Ovary (tissue), 7 donors: ENCODE measurements at regions not wholly inside any gene's neighbourhood (a gene's known extent, or its start where the extent isn't known, plus 50 kb on each side); places are given as distances from the start of the nearest gene placed in this dataset.
A peak's percentile ranks its signal among the peaks of the same experiment; 100 is the strongest.

Source experiments
- DNase-seq, 5 donors: peaks; one replicate each; pipeline ENCODE4 v3.0.0-alpha.2; 2019 to 2020
- H3K27ac ChIP-seq, 2 donors: fragments of 200-600 bp; one replicate each; pipeline versions ENCODE4 v1.5.1 to v1.8.0; 2019 to 2022
- H3K27me3 ChIP-seq: fragments of 200-600 bp; one replicate; pipeline ENCODE4 v1.8.0; 2022
- H3K36me3 ChIP-seq: fragments of 200-600 bp; sonication (generic); one replicate; pipeline ENCODE4 v1.5.1; 2019
- H3K4me1 ChIP-seq: one replicate; pipeline ENCODE4 v1.8.1; 2013; ENCODE audit warnings: mild to moderate bottlenecking, moderate library complexity; ENCODE audit not compliant: insufficient read depth
- H3K4me3 ChIP-seq: fragments of 200-600 bp; sonication (generic); one replicate; pipeline ENCODE4 v1.5.1; 2017
- H3K9me3 ChIP-seq, 2 donors: fragments of 200-600 bp in 1 of 2; sonication (generic) in 1 of 2; one replicate each; pipeline versions ENCODE4 v1.5.1 to v1.8.1; 2013 to 2019; ENCODE audit warnings: mild to moderate bottlenecking in 1 of 2, moderate library complexity in 1 of 2
- CTCF ChIP-seq, 3 donors: fragments of 450-650 bp in 2 of 3; fragments of 200-600 bp in 1 of 3; IDR thresholded peaks; one replicate each; pipeline versions ENCODE4 v1.5.1 to v1.8.0; 2016 to 2022; ENCODE audit warnings: antibody characterized with exemption in 3 of 3, mild to moderate bottlenecking in 1 of 3
- EP300 ChIP-seq: sonication (generic); formaldehyde crosslinking; IDR thresholded peaks from one replicate; pipeline ENCODE4 v1.6.1; 2017; ENCODE audit warnings: antibody characterized with exemption
- POLR2A ChIP-seq: fragments of 450-650 bp; IDR thresholded peaks from one replicate; pipeline ENCODE4 v1.6.1; 2017; ENCODE audit warnings: antibody characterized with exemption, mild to moderate bottlenecking, moderate library complexity
- WGBS, 3 donors: extraction: QIAGEN DNeasy Blood & Tissue Kit in 1 of 3; methylation state at CpG; one replicate each; pipeline versions ENCODE4 v1.1.5 to v1.1.7; 2013 to 2017; 5-methylcytosine and 5-hydroxymethylcytosine counted together
- intact Hi-C, 4 donors: fragments of 100-400 bp; cut with DNase I; formaldehyde crosslinking; loops; one replicate each; pipeline versions ENCODE4 v1.11.0 to v1.15.1; 2022 to 2023
- donor health status: DM: no; HTN: no; CAD: no; lungs with moderate emphysema.
- donor health status: DM: no; HTN: no; CAD: no.
- donor health status: Bipolar disorder and iron deficiency.
- donor health status: DM: no; HTN: no; CAD: no.
- donor health status: DM: yes; HTN: yes; CAD: no.

GRCh38 chr4:1509366-1509765, 103.1 kb upstream of the NKX1-1 start:
- intact Hi-C loops, result no loop called here
- Histone ChIP-seq H3K36me3 (no peaks in the 10 kb centered on the region), H3K4me1 (no peaks in the 10 kb centered on the region), H3K9me3 (no peaks in the 10 kb centered on the region), H3K27ac (no peak overlapping the region), H3K4me3 (no peak overlapping the region), H3K27me3 (no peaks in the 10 kb centered on the region)
- DNase-seq, result peak in 1 of 5 donors; percentile 17
- TF ChIP-seq EP300, result no peak
- TF ChIP-seq CTCF (IDR thresholded peaks at IDR 0.05), result no peak
- TF ChIP-seq POLR2A, result no peak
- 59 to 80% (median 66%) methylated on average over 9 of the region's 9 CpGs for WGBS, 3 donors

- Histone ChIP-seq H3K36me3 (no peaks in the 10 kb centered on the region), H3K9me3 (no peaks in the 10 kb centered on the region), H3K4me3 (no peak overlapping the region), H3K4me1 (no peaks in the 10 kb centered on the region), H3K27me3 (no peaks in the 10 kb centered on the region), H3K27ac (no peak overlapping the region)
- peak in 2 of 5 donors; percentile 7 to 17 for DNase-seq
- WGBS, 3 donors, result 51 to 57% (median 53%) methylated on average over 22 to 26 of the region's 26 CpGs
- TF ChIP-seq EP300 (no peak), CTCF (IDR thresholded peaks at IDR 0.05) (no peak), POLR2A (no peak)
- intact Hi-C loops, result no loop called here
These were observed 102.2 kb upstream of the NKX1-1 start for GRCh38 chr4:1508161-1509160.

- Histone ChIP-seq H3K4me3 (no peak overlapping the region), H3K27me3 (no peaks in the 10 kb centered on the region), H3K4me1 (no peaks in the 10 kb centered on the region), H3K36me3 (no peaks in the 10 kb centered on the region), H3K9me3 (no peaks in the 10 kb centered on the region), H3K27ac (no peak overlapping the region)
- WGBS, 3 donors, result 51 to 59% (median 56%) methylated on average over 13 of the region's 13 CpGs
- DNase-seq, result peak in 1 of 5 donors; percentile 3
- intact Hi-C loops, result no loop called here
- TF ChIP-seq CTCF (IDR thresholded peaks at IDR 0.05) (no peak), EP300 (no peak), POLR2A (no peak)
These were observed 100.9 kb upstream of the NKX1-1 start for GRCh38 chr4:1506956-1507721.

- Histone ChIP-seq H3K4me3 (no peak overlapping the region), H3K9me3 (no peaks in the 10 kb centered on the region), H3K27ac (no peak overlapping the region), H3K4me1 (no peaks in the 10 kb centered on the region), H3K27me3 (no peaks in the 10 kb centered on the region), H3K36me3 (no peaks in the 10 kb centered on the region)
- TF ChIP-seq EP300, result no peak
- no peak for TF ChIP-seq POLR2A
- TF ChIP-seq CTCF (IDR thresholded peaks at IDR 0.05), result no peak
- peak in 3 of 5 donors; percentile 4 to 13 (median 6) for DNase-seq
- intact Hi-C loops, result no loop called here
- 48 to 60% (median 49%) methylated on average over 24 of the region's 24 CpGs for WGBS, 3 donors
These were observed 99.5 kb upstream of the NKX1-1 start for GRCh38 chr4:1505511-1506460.
